NCI-H2227 treated with DMSO at 0.1 percent for 48 hours (cell line): ENCODE measurements at regions not wholly inside any gene's neighbourhood (a gene's known extent, or its start where the extent isn't known, plus 50 kb on each side); places are given as distances from the start of the nearest gene placed in this dataset.

Experiments
- DNase-seq: peaks from one replicate; lab custom pipeline; 2025; lab: John Stamatoyannopoulos, UW

- DNase-seq: no peak
Observed at GRCh38 chr3:72460205-72461174, 387.8 kb downstream of the SHQ1 start.

GRCh38 chr3:72459588-72459987 is 388.7 kb downstream of the SHQ1 start:
- DNase-seq: no peak

GRCh38 chr3:72458375-72458774 is 389.9 kb downstream of the SHQ1 start:
- no peak for DNase-seq

GRCh38 chr3:72454441-72454840 is 393.8 kb downstream of the SHQ1 start:
- DNase-seq: no peak

GRCh38 chr3:72453706-72454105 is 394.5 kb downstream of the SHQ1 start:
- DNase-seq: no peak

GRCh38 chr3:72452745-72453144 is 395.5 kb downstream of the SHQ1 start:
- no peak for DNase-seq

GRCh38 chr3:72451841-72452240 is 396.4 kb downstream of the SHQ1 start:
- no peak for DNase-seq

GRCh38 chr3:72449551-72449950 is 398.7 kb downstream of the SHQ1 start:
- no peak for DNase-seq

- no peak for DNase-seq
Observed at GRCh38 chr3:72448858-72449257, 399.4 kb downstream of the SHQ1 start.

- DNase-seq: no peak
Observed at GRCh38 chr3:72448375-72448823, 399.8 kb downstream of the SHQ1 start.

- DNase-seq: peak; percentile 67
Observed at GRCh38 chr3:72447059-72447946, 400.9 kb downstream of the SHQ1 start.

- no peak for DNase-seq
Observed at GRCh38 chr3:72446218-72447058, 401.8 kb downstream of the SHQ1 start, which contains the start of gene RYBP. RYBP (minus strand) TSS chr3:72446621.

- no peak for DNase-seq
Observed at GRCh38 chr3:72445827-72446217, 402.4 kb downstream of the SHQ1 start.

- no peak for DNase-seq
Observed at GRCh38 chr3:72444656-72445223, 403.5 kb downstream of the SHQ1 start.

- no peak for DNase-seq
Observed at GRCh38 chr3:72442759-72443158, 405.5 kb downstream of the SHQ1 start.

- no peak for DNase-seq
Observed at GRCh38 chr3:72441284-72441994, 406.8 kb downstream of the SHQ1 start.

GRCh38 chr3:72440491-72440890 is 407.8 kb downstream of the SHQ1 start:
- DNase-seq: no peak

- no peak for DNase-seq
Observed at GRCh38 chr3:72439321-72440183, 408.7 kb downstream of the SHQ1 start.

- DNase-seq: no peak
Observed at GRCh38 chr3:72437661-72438406, 410.4 kb downstream of the SHQ1 start.
